ENCODE measurements at regions not wholly inside any gene's neighbourhood (a gene's known extent, or its start where the extent isn't known, plus 50 kb on each side); places are given as distances from the start of the nearest gene placed in this dataset.

DNA sequence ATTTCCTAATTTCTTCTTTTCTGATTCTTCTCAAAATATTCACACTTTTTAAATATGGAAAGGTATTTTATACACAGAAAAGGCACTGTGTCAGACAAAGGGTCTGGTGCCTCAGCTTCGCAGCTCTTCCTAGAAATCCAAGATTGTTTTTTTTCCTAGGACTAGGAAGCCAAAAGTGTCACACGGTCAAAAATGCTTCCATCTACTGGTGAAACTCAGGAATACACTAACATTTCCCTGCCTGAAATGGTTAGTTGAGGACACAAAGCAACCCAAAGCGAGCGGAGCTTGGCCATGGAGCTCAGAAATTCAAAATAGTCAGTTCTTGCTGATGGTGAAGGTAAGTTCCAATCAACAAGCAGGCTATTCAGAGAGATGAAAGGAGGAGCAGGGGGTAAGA lies 426.5 kb upstream of the RASGRP1 start:
- Histone ChIP-seq H3K36me3 (no peaks in the 10 kb centered on the region), H3K4me1 (no peaks in the 10 kb centered on the region), H3K27ac (peak overlapping the region in 2 of 8 donors; percentile 27 to 32), H3K4me3 (no peak overlapping the region), H3K9me3 (no peaks in the 10 kb centered on the region), H3K27me3 (replicated peaks in 1 of 7) (no peaks in the 10 kb centered on the region)
- TF ChIP-seq, protein P1, sequence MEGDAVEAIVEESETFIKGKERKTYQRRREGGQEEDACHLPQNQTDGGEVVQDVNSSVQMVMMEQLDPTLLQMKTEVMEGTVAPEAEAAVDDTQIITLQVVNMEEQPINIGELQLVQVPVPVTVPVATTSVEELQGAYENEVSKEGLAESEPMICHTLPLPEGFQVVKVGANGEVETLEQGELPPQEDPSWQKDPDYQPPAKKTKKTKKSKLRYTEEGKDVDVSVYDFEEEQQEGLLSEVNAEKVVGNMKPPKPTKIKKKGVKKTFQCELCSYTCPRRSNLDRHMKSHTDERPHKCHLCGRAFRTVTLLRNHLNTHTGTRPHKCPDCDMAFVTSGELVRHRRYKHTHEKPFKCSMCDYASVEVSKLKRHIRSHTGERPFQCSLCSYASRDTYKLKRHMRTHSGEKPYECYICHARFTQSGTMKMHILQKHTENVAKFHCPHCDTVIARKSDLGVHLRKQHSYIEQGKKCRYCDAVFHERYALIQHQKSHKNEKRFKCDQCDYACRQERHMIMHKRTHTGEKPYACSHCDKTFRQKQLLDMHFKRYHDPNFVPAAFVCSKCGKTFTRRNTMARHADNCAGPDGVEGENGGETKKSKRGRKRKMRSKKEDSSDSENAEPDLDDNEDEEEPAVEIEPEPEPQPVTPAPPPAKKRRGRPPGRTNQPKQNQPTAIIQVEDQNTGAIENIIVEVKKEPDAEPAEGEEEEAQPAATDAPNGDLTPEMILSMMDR (IDR thresholded peaks at IDR 0.05 in 8 of 11, conservative IDR thresholded peaks at IDR 0.05 in 3 of 11): peak in 8 of 11 experiments; percentile 16 to 51 (median 40)
- TF ChIP-seq POLR2AphosphoS5 (IDR thresholded peaks at IDR 0.05): no peak
- TF ChIP-seq POLR2A (IDR thresholded peaks at IDR 0.05): no peak
- intact Hi-C loops (cut with DNase I; ENCODE audit: low total_unique reads): loop anchor here (5.0 kb wide), 1 partner anchor 174 kb away; no protein-coding TSS in a partner anchor
- 53 to 69% (median 60%) methylated on average over 4 of the region's 4 CpGs for WGBS, 5 donors
- DNase-seq: no peak

DNA sequence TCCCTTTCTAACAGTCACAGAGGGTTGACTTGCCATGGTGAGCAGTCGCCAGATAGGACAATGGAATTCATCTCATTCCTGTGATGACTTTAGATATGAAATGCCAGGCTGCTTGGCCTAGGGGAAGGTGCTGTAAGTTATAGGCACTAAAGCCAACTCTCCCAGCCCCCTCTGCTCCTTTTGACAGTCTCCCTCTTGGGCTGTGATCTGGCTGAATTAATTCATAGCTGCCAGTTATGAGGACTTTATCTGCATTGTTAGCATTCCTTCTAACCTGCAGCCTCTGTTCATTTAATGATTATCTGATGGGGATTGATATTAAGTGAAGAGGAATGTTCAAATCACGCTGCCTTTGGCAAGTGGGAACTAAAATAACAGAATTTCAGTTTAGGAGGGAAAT lies 427.1 kb upstream of the RASGRP1 start:
- H3K27ac ChIP-seq: peak overlapping the region in 4 of 8 donors; percentile 17 to 35 (median 30)
- H3K4me1 ChIP-seq: no peaks in the 10 kb centered on the region
- H3K27me3 ChIP-seq (replicated peaks in 1 of 7): no peaks in the 10 kb centered on the region
- no peaks in the 10 kb centered on the region for H3K36me3 ChIP-seq
- TF ChIP-seq, protein P1 (IDR thresholded peaks at IDR 0.05 in 8 of 11, conservative IDR thresholded peaks at IDR 0.05 in 3 of 11): no peak
- TF ChIP-seq POLR2AphosphoS5 (IDR thresholded peaks at IDR 0.05) (no peak), POLR2A (IDR thresholded peaks at IDR 0.05) (no peak)
- no peaks in the 10 kb centered on the region for H3K9me3 ChIP-seq
- no peak overlapping the region for H3K4me3 ChIP-seq
- intact Hi-C loops (cut with DNase I; ENCODE audit: low total_unique reads): loop anchor here (5.0 kb wide), 1 partner anchor 174 kb away; no protein-coding TSS in a partner anchor
- no peak for DNase-seq
- whole genome bisulfite sequencing, 5 donors: 72 to 87% (median 76%) methylated on average over 2 of the region's 2 CpGs

DNA sequence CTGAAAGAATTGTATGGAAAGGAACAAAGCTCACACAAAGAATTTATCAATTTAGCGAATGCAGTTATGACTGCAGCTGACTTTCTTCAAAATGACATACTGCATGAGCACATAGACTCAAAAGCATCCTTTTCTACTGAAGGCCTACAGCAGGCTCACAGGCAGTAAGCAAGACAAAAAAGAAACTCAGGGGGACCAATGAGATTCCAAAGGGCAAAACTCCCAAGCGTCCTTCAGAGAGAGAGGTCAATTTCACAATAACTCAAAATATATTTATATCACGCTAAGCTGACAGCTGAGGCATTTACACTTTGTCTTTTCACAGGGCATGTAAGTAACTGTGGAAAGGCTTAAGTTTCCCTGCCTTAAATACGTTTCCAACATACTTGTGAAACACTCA lies 427.9 kb upstream of the RASGRP1 start:
- H3K4me1 ChIP-seq: no peaks in the 10 kb centered on the region
- no peaks in the 10 kb centered on the region for H3K36me3 ChIP-seq
- DNase-seq: no peak
- H3K4me3 ChIP-seq: no peak overlapping the region
- intact Hi-C loops (cut with DNase I; ENCODE audit: low total_unique reads): loop anchor here (5.0 kb wide), 1 partner anchor 175 kb away; no protein-coding TSS in a partner anchor
- TF ChIP-seq POLR2A (IDR thresholded peaks at IDR 0.05) (no peak), POLR2AphosphoS5 (IDR thresholded peaks at IDR 0.05) (no peak)
- TF ChIP-seq, protein P1 (IDR thresholded peaks at IDR 0.05 in 8 of 11, conservative IDR thresholded peaks at IDR 0.05 in 3 of 11): no peak
- 65 to 78% (median 75%) methylated on average over 4 of the region's 4 CpGs for WGBS, 5 donors
- H3K27ac ChIP-seq: peak overlapping the region in 6 of 8 donors; percentile 25 to 47 (median 38)
- H3K9me3 ChIP-seq: no peaks in the 10 kb centered on the region
- H3K27me3 ChIP-seq (replicated peaks in 1 of 7): no peaks in the 10 kb centered on the region

DNA sequence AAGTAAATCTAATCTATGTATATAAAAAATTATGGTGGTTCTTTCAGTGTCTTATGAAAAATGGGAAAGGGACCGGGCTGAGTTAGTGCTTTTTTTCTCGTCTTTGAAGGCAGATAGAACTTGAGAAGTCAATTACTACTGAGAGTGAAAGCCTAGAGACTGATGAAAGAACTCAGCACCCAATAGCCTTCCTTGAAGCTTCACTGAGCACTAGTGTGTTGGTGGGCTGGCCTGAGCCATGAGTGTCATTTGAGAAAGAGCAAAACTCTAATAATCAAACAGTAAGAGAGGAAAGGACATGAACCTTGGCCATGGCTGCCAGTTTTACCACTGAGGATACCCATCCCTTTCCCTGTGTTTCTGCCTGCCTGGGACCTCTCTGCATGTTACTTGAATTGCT lies 428.3 kb upstream of the RASGRP1 start:
- Histone ChIP-seq H3K36me3 (no peaks in the 10 kb centered on the region), H3K9me3 (no peaks in the 10 kb centered on the region), H3K4me1 (no peaks in the 10 kb centered on the region), H3K27ac (peak overlapping the region in 7 of 8 donors; percentile 2 to 47 (median 32)), H3K27me3 (replicated peaks in 1 of 7) (no peaks in the 10 kb centered on the region), H3K4me3 (no peak overlapping the region)
- 72 to 88% (median 84%) methylated on average over 2 of the region's 2 CpGs for WGBS, 5 donors
- DNase-seq: no peak
- TF ChIP-seq POLR2AphosphoS5 (IDR thresholded peaks at IDR 0.05): no peak
- TF ChIP-seq, protein P1 (IDR thresholded peaks at IDR 0.05 in 8 of 11, conservative IDR thresholded peaks at IDR 0.05 in 3 of 11): no peak
- no peak for TF ChIP-seq POLR2A (IDR thresholded peaks at IDR 0.05)
- intact Hi-C loops (cut with DNase I; ENCODE audit: low total_unique reads): loop anchor here (5.0 kb wide), 1 partner anchor 176 kb away; no protein-coding TSS in a partner anchor

Data from spleen (tissue), 11 donors.